Left ventricle myocardium inferior (tissue), 1 donor: ENCODE measurements at regions not wholly inside any gene's neighbourhood (a gene's known extent, or its start where the extent isn't known, plus 50 kb on each side); places are given as distances from the start of the nearest gene placed in this dataset.

Experiments used
- DNase-seq: peaks from one replicate; pipeline ENCODE4 v3.0.0-alpha.2; 2020
- H3K27ac ChIP-seq: fragments of 200-600 bp; replicated peaks from 2 replicates; pipeline ENCODE4 v1.8.0; 2021
- H3K27me3 ChIP-seq: fragments of 200-600 bp; 2 replicates; pipeline ENCODE4 v1.8.0; 2021; ENCODE audit warnings: low read depth
- H3K36me3 ChIP-seq: fragments of 200-600 bp; 2 replicates; pipeline ENCODE4 v1.8.0; 2021
- H3K4me1 ChIP-seq: fragments of 200-600 bp; 2 replicates; pipeline ENCODE4 v1.8.0; 2021
- H3K4me3 ChIP-seq: fragments of 200-600 bp; 2 replicates; pipeline ENCODE4 v1.8.0; 2021; ENCODE audit warnings: mild to moderate bottlenecking, moderate library complexity
- H3K9me3 ChIP-seq: fragments of 200-600 bp; replicated peaks from 2 replicates; pipeline ENCODE4 v1.8.0; 2021
- CTCF ChIP-seq: fragments of 200-600 bp; IDR thresholded peaks from 2 replicates; pipeline ENCODE4 v1.8.0; 2021; ENCODE audit warnings: antibody characterized with exemption, mild to moderate bottlenecking, borderline replicate concordance
- intact Hi-C: fragments of 100-400 bp; cut with micrococcal nuclease; formaldehyde crosslinking; loops from one replicate; pipeline ENCODE4 v1.11.0; 2022
- donor health status: DM: no; HTN: yes; CAD: no; lungs with severe emphysema.

DNA sequence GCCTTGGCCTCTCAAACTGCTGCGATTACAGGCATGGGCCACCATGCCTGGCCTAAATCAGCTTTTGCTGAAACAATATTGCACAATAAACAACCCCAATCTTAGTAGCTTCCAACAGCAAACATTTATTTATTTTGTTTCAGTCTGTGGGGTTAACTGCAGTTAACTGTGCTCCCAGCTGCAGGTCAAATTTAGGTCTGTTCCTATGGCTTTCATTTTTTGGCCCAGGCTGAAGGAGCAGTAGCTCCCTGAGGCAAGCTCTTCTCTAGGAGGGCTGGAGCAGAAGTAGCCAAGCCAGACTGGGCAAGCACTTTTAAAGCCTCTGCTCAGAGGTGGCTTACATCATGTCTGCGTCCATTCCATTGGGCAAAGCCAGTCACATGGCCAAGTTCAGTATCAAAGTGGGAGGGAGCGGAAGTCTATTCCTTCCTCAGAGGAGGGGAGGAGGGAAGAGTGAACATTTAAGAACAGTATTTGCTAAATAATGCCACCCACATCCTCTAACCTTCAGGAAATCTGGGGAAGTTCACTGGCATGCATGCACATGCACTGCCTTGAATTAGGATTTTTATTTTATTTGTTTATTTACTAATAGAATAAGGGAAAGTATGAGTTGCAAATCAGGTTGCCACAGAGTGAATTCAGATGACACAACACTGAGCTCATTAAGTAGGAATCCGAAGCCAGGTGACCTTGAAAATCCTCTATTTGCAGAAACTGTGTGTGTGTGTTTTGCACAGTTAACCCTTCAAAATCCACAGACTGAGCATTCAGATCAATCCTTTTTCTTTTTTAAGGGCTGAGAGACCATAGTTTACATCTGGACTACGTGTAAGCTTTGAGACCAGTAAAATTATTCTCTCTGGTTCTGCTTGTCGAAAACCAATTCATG, 122.0 kb upstream of the SEL1L start:
- Histone ChIP-seq H3K9me3 (peaks cover 7% of the 10 kb centered on the region), H3K4me3 (no peak overlapping the region), H3K27me3 (no peaks in the 10 kb centered on the region), H3K36me3 (no peaks in the 10 kb centered on the region), H3K27ac (no peak overlapping the region), H3K4me1 (peaks cover 26% of the 10 kb centered on the region)
- TF ChIP-seq CTCF: no peak
- intact Hi-C loops: no loop called here
- no peak for DNase-seq

- Histone ChIP-seq H3K4me1 (peaks cover 26% of the 10 kb centered on the region), H3K27me3 (no peaks in the 10 kb centered on the region), H3K36me3 (no peaks in the 10 kb centered on the region), H3K27ac (no peak overlapping the region), H3K4me3 (no peak overlapping the region), H3K9me3 (peaks cover 7% of the 10 kb centered on the region)
- no peak for DNase-seq
- TF ChIP-seq CTCF: no peak
- intact Hi-C loops: no loop called here
Measured at GRCh38 chr14:81656811-81657210, 123.2 kb upstream of the SEL1L start.

DNA sequence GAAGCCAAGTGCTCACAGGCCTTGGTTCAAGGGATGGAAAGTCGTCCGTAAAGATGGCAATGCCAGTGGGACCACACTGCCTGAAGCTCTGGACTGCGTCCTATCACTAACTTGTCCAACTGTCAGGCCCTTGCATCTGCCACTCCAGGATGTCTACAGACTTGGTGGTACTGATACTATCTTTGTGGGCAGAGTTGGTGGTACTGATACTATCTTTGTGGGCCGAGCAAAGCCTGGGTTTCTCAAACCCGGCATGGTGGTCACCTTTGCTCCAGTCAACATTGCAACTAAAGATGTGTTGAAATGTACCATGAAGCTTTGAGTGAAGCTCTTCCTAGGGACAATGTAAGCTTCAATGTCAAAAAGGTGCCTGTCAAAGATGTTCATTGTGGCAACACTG, 128.4 kb upstream of the SEL1L start:
- no peak for TF ChIP-seq CTCF
- Histone ChIP-seq H3K4me3 (no peak overlapping the region), H3K27ac (no peak overlapping the region), H3K27me3 (no peaks in the 10 kb centered on the region), H3K9me3 (no peaks in the 10 kb centered on the region), H3K36me3 (no peaks in the 10 kb centered on the region), H3K4me1 (peaks cover 15% of the 10 kb centered on the region)
- intact Hi-C loops: no loop called here
- no peak for DNase-seq

DNA sequence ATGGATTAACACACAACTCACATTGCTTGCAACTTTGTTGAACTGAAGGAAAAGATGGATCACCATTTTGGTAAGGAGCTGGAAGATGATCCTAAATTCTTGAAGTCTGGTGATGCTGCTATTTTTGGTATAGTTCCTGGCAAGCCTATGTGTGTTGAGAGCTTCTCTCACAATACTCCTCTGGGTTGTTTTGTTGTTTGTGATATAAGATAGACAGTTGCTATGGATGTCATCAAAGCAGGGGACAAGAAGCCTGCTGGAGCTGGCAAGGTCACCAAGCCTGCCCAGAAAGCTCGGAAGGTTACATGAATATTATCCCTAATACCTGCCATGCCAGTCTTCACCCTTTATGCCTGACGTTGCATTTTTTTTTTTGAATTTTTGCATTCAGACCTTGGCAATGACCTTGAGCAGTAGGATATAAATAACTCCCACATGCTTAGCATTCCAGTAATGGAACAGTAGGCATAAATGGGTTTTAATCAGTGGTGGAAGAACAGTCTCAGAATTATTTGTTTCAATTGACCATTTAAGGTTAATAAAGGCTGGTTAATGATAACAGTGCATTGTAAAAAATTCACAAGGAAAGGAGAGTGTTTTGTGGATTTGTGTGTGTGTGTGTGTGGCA, 129.0 kb upstream of the SEL1L start:
- intact Hi-C loops: no loop called here
- Histone ChIP-seq H3K27ac (no peak overlapping the region), H3K27me3 (no peaks in the 10 kb centered on the region), H3K4me1 (peaks cover 9% of the 10 kb centered on the region), H3K36me3 (no peaks in the 10 kb centered on the region), H3K9me3 (no peaks in the 10 kb centered on the region), H3K4me3 (no peak overlapping the region)
- DNase-seq: no peak
- no peak for TF ChIP-seq CTCF

- Histone ChIP-seq H3K36me3 (no peaks in the 10 kb centered on the region), H3K27me3 (no peaks in the 10 kb centered on the region), H3K4me1 (peaks cover 6% of the 10 kb centered on the region), H3K27ac (no peak overlapping the region), H3K9me3 (peaks cover 10% of the 10 kb centered on the region), H3K4me3 (no peak overlapping the region)
- DNase-seq: no peak
- intact Hi-C loops: no loop called here
- TF ChIP-seq CTCF: no peak
Measured at GRCh38 chr14:81668626-81669274, 135.1 kb upstream of the SEL1L start.
